OCI-LY3 (cell line): ENCODE measurements at regions not wholly inside any gene's neighbourhood (a gene's known extent, or its start where the extent isn't known, plus 50 kb on each side); places are given as distances from the start of the nearest gene placed in this dataset.

Experiments used
- H2AFZ ChIP-seq: fragments of 200-600, 300-600 bp; shearing (Covaris generic); 2 replicates; pipeline ENCODE4 v1.6.0; 2014; ENCODE audit warnings: antibody characterized with exemption, low read depth, low read length
- H3K27ac ChIP-seq: fragments of 200-600, 300-600 bp; sonication (generic); 2 replicates; pipeline ENCODE4 v1.5.1; 2014; ENCODE audit warnings: mild to moderate bottlenecking, low read length, moderate library complexity, mixed read lengths
- H3K27me3 ChIP-seq: fragments of 200-600, 300-600 bp; sonication (generic); 2 replicates; pipeline ENCODE4 v1.6.1; 2014; ENCODE audit warnings: low read depth, low read length, mixed read lengths
- H3K36me3 ChIP-seq: fragments of 200-600, 300-600 bp; sonication (generic); replicated peaks from 2 replicates; pipeline ENCODE3; 2014; ENCODE audit warnings: low read depth, low read length, mixed read lengths
- H3K4me1 ChIP-seq: fragments of 300-600, 200-600 bp; sonication (generic); 2 replicates; pipeline ENCODE4 v1.6.1; 2014; ENCODE audit warnings: low read length, mixed read lengths
- H3K4me2 ChIP-seq: fragments of 200-600, 300-600 bp; sonication (generic); 2 replicates; pipeline ENCODE4 v1.6.1; 2014; ENCODE audit warnings: low read length, mixed read lengths
- H3K4me3 ChIP-seq: fragments of 300-600, 200-600 bp; sonication (generic); 2 replicates; pipeline ENCODE4 v1.5.1; 2014; ENCODE audit warnings: antibody characterized with exemption, mild to moderate bottlenecking, low read length, moderate library complexity
- H3K79me2 ChIP-seq: fragments of 300-600, 200-600 bp; shearing (Covaris generic); 2 replicates; pipeline ENCODE4 v1.6.1; 2014; ENCODE audit warnings: mild to moderate bottlenecking, low read length, mixed read lengths
- H3K9ac ChIP-seq: fragments of 300-600, 200-600 bp; shearing (Covaris generic); 2 replicates; pipeline ENCODE4 v1.6.0; 2014; ENCODE audit warnings: mild to moderate bottlenecking, low read length, moderate library complexity
- H3K9me3 ChIP-seq: fragments of 200-600, 300-600 bp; shearing (Covaris generic); 2 replicates; pipeline ENCODE4 v1.6.1; 2014; ENCODE audit warnings: low read length, mixed read lengths; ENCODE audit not compliant: insufficient read depth
- H4K20me1 ChIP-seq: fragments of 200-600, 300-600 bp; sonication (generic); 2 replicates; pipeline ENCODE4 v1.6.1; 2016; ENCODE audit warnings: low read length, mixed read lengths; ENCODE audit not compliant: insufficient read depth
- EZH2phosphoT487 ChIP-seq: fragments of 200-600 bp; shearing (Covaris generic); IDR thresholded peaks from 2 replicates; pipeline ENCODE4 v1.6.1; 2018; ENCODE audit warnings: antibody characterized with exemption, mixed run types, low read depth
- TF ChIP-seq, protein P1 (sequence below): fragments of 200-600, 300-600 bp; sonication (generic); IDR thresholded peaks from 2 replicates; pipeline ENCODE4 v1.5.1; 2014; ENCODE audit warnings: antibody characterized with exemption, low read length, low read depth

DNA sequence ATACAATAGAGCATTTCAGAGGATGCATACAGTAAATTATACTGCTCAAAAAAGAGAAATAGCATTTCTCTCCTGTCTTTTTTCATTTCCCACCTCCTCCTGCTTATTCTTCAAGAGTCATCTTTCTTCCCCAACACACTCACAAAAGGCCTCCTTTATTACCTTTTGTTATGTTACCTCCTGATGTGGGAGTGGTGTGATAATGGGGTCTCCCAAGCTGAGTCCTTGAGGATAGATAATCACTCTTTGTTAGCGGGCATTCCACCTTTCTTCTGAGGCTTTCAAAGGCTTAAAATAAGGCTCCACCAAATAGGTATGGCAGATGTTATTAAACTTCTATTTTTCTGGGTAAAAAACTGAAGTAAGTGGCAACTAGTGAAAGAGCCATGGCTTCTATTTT lies 159.8 kb downstream of the CPEB2 start:
- H3K79me2 ChIP-seq: no peaks in the 10 kb centered on the region

DNA sequence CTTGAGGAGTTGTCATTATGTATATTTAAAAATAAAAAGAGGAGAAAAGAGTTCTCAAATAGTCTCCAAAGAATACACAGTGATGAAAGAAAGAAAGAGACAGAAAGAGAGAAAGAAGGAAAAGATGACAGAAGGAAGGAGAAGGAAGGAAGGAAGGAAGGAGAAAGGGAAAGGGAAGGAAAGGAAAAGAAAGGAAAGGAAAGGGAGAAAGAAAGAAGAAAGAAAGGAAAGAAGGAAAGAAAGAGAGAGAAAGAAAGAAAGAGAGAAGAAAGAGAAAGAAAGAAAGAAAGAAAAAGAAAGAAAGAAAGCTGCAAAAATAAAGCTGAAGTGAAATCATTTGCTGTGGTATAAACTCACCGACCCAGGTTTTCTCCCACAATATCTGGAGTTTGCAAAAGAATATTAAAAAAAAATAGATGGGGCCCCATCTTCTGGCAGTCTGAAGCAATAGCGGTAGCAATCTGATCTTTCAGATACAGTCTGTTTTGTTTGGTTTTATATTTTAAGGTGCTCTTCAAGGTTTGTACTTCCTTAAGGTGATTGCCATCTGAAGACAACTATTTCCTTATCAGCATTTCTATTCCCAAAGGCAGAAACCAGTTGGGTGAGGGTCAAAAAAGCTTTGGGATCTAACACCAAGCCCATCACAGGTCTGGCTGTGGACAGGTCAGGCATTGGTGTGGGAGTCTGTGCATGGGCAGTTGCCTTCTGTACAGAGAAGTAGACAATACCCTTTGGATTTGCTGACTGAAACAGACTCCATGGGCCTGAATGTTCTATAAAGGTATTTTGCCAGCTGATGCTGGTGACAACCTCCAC lies 160.4 kb downstream of the CPEB2 start:
- Histone ChIP-seq H3K36me3 (no peaks in the 10 kb centered on the region), H3K79me2 (no peaks in the 10 kb centered on the region), H3K27me3 (no peaks in the 10 kb centered on the region), H3K4me2 (no peak overlapping the region), H3K4me1 (peaks cover 7% of the 10 kb centered on the region), H3K9ac (no peak overlapping the region), H3K9me3 (no peaks in the 10 kb centered on the region), H2AFZ (no peak overlapping the region), H4K20me1 (no peaks in the 10 kb centered on the region), H3K4me3 (no peak overlapping the region), H3K27ac (no peak overlapping the region)
- TF ChIP-seq EZH2phosphoT487: no peak
- TF ChIP-seq, protein P1, sequence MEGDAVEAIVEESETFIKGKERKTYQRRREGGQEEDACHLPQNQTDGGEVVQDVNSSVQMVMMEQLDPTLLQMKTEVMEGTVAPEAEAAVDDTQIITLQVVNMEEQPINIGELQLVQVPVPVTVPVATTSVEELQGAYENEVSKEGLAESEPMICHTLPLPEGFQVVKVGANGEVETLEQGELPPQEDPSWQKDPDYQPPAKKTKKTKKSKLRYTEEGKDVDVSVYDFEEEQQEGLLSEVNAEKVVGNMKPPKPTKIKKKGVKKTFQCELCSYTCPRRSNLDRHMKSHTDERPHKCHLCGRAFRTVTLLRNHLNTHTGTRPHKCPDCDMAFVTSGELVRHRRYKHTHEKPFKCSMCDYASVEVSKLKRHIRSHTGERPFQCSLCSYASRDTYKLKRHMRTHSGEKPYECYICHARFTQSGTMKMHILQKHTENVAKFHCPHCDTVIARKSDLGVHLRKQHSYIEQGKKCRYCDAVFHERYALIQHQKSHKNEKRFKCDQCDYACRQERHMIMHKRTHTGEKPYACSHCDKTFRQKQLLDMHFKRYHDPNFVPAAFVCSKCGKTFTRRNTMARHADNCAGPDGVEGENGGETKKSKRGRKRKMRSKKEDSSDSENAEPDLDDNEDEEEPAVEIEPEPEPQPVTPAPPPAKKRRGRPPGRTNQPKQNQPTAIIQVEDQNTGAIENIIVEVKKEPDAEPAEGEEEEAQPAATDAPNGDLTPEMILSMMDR: peak; percentile 50

More for the DNA sequence above, 159.8 kb downstream of the CPEB2 start:
- H3K36me3 ChIP-seq: no peaks in the 10 kb centered on the region
- H3K4me2 ChIP-seq: no peak overlapping the region
- no peaks in the 10 kb centered on the region for H3K9me3 ChIP-seq
- TF ChIP-seq, protein P1: no peak
- TF ChIP-seq EZH2phosphoT487: no peak
- H3K9ac ChIP-seq: no peak overlapping the region
- no peaks in the 10 kb centered on the region for H4K20me1 ChIP-seq
- no peak overlapping the region for H3K27ac ChIP-seq
- no peak overlapping the region for H3K4me3 ChIP-seq
- H2AFZ ChIP-seq: no peak overlapping the region
- H3K4me1 ChIP-seq: peaks cover 7% of the 10 kb centered on the region
- H3K27me3 ChIP-seq: no peaks in the 10 kb centered on the region

DNA sequence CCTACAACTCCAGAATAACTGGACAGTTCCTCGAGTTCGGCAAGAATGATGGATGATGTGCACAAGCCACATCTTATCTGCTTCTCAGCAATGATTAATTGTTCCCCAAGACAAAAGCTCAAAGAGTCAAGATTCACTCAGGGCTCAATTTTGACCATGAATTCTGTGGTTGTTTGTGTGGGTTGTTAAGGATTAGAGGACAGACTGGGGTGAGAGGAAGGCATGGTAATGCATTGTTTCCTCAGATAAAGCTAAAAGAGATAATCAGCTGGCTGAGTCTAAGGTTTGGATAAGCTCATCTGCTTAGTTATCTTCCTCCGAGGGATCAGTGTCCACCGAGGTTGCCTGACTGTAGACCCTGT lies 161.0 kb downstream of the CPEB2 start:
- TF ChIP-seq EZH2phosphoT487: no peak
- TF ChIP-seq, protein P1: no peak
- Histone ChIP-seq H3K27ac (no peak overlapping the region), H3K9me3 (no peaks in the 10 kb centered on the region)

DNA sequence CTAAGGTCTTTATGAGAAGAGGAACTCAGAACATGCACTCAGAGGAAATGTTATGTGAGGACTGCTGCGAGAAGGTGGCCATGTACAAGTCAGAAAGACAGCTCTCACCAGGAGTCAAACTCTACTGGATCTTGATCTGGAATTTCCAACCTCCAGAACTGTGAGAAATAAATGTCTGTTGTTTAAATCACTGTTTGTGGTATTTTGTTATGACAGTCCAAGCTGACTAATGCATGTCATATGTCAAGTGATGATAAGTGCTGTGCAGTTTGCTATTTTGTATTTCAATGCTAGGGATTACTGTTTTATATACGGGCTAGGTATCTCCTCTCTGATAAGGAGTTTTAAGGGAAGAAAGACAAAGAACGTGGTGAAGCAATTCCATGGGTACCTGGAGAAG lies 162.3 kb downstream of the CPEB2 start:
- no peaks in the 10 kb centered on the region for H3K27me3 ChIP-seq
- peaks cover 7% of the 10 kb centered on the region for H3K4me1 ChIP-seq
- no peaks in the 10 kb centered on the region for H3K79me2 ChIP-seq
- H4K20me1 ChIP-seq: no peaks in the 10 kb centered on the region
- H3K9me3 ChIP-seq: no peaks in the 10 kb centered on the region
- TF ChIP-seq EZH2phosphoT487: no peak
- TF ChIP-seq, protein P1: no peak
- no peaks in the 10 kb centered on the region for H3K36me3 ChIP-seq
- H3K9ac ChIP-seq: no peak overlapping the region
- H3K4me2 ChIP-seq: no peak overlapping the region
- H3K27ac ChIP-seq: no peak overlapping the region
- H2AFZ ChIP-seq: no peak overlapping the region
- no peak overlapping the region for H3K4me3 ChIP-seq

More for the DNA sequence above, 161.0 kb downstream of the CPEB2 start:
- H3K4me3 ChIP-seq: no peak overlapping the region
- no peak overlapping the region for H3K9ac ChIP-seq
- H3K27me3 ChIP-seq: no peaks in the 10 kb centered on the region
- H3K79me2 ChIP-seq: no peaks in the 10 kb centered on the region
- H2AFZ ChIP-seq: no peak overlapping the region
- H3K4me1 ChIP-seq: peaks cover 7% of the 10 kb centered on the region
- H3K4me2 ChIP-seq: no peak overlapping the region
- H3K36me3 ChIP-seq: no peaks in the 10 kb centered on the region
- no peaks in the 10 kb centered on the region for H4K20me1 ChIP-seq
